ENCODE measurements at regions not wholly inside any gene's neighbourhood (a gene's known extent, or its start where the extent isn't known, plus 50 kb on each side); places are given as distances from the start of the nearest gene placed in this dataset.

DNA sequence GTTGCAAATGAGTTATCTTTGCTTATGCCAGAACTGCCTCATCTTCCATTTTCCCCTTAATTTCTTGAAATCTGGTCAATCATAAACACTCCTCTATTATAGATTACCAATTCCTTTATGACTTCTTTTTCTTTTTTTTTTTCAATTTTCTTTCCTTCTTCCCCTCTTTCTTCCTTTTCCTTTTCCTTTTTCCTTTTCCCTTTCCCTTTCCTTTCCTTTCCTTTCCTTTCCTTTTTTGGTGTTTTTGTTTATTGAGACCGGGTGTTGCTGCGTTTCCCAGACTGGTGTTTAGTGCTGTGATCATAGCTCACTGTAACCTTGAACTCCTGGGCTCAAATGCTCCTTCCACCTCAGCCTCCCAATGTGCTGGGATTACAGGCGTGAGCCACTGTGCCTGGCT, 151.4 kb upstream of the FOXP2 start:
- no peaks in the 10 kb centered on the region for H3K36me3 ChIP-seq
- H3K9me3 ChIP-seq, result no peaks in the 10 kb centered on the region
- TF ChIP-seq, protein P1, sequence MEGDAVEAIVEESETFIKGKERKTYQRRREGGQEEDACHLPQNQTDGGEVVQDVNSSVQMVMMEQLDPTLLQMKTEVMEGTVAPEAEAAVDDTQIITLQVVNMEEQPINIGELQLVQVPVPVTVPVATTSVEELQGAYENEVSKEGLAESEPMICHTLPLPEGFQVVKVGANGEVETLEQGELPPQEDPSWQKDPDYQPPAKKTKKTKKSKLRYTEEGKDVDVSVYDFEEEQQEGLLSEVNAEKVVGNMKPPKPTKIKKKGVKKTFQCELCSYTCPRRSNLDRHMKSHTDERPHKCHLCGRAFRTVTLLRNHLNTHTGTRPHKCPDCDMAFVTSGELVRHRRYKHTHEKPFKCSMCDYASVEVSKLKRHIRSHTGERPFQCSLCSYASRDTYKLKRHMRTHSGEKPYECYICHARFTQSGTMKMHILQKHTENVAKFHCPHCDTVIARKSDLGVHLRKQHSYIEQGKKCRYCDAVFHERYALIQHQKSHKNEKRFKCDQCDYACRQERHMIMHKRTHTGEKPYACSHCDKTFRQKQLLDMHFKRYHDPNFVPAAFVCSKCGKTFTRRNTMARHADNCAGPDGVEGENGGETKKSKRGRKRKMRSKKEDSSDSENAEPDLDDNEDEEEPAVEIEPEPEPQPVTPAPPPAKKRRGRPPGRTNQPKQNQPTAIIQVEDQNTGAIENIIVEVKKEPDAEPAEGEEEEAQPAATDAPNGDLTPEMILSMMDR (IDR thresholded peaks at IDR 0.05), result no peak
- H3K4me1 ChIP-seq (ENCODE audit: control insufficient read depth in 1 of 2, low read depth in 2 of 2), result peaks cover 0 to 2% of the 10 kb centered on the region in 2 donors
- ATAC-seq (ENCODE audit: insufficient number of reproducible peaks, low FRiP score, low read depth) (no peak), DNase-seq (ENCODE audit: low spot score) (no peak)
- H3K4me3 ChIP-seq, result no peak overlapping the region
- no peak overlapping the region for H3K27ac ChIP-seq
- no peaks in the 10 kb centered on the region for H3K27me3 ChIP-seq (replicated peaks; ENCODE audit: insufficient read depth)

DNA sequence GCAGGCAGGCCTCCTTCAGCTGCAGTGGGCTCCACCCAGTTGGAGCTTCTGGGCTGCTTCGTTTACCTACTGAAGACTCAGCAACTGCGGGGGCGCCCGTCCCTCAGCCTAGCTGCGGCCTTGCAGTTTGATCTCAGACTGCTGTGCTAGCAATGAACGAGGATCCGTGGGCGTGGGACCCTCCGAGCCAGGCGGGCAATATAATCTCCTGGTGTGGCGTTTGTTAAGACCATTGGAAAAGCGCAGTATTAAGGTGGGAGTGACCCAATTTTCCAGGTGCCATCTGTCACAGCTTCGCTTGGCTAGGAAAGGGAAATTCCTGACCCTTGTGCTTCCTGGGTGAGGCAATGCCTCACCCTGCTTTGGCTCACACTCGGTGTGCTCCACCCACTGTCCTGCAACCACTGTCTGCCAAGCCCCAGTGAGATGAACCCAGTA, 159.2 kb upstream of the FOXP2 start:
- Histone ChIP-seq H3K4me1 (ENCODE audit: control insufficient read depth in 1 of 2, low read depth in 2 of 2) (no peaks in the 10 kb centered on the region), H3K36me3 (no peaks in the 10 kb centered on the region), H3K9me3 (peaks cover 3% of the 10 kb centered on the region), H3K27me3 (replicated peaks; ENCODE audit: insufficient read depth) (no peaks in the 10 kb centered on the region), H3K27ac (no peak overlapping the region), H3K4me3 (no peak overlapping the region)
- DNase-seq (ENCODE audit: low spot score) (no peak), ATAC-seq (ENCODE audit: insufficient number of reproducible peaks, low FRiP score, low read depth) (no peak)
- TF ChIP-seq, protein P1 (IDR thresholded peaks at IDR 0.05), result no peak

DNA sequence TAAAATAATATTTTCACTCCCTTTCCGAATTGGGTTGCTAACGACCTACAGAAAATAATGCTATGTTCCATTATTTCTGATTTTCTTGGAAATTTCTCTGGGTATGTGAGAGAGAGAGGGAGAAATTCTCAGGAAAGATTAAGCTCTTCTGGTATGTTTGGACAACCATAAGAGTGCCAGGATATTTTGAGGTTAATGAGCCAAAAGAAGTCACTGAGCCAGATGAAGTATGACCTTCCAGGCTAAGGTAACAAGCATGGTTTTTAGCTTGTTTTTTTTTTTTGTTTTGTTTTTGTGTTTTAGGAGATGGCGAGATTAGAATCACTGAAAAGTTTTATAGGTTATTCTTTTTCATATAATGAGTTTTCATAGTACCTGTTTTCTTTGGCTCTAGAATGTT, 171.0 kb upstream of the FOXP2 start:
- Histone ChIP-seq H3K4me1 (ENCODE audit: control insufficient read depth in 1 of 2, low read depth in 2 of 2) (peaks cover 7 to 16% of the 10 kb centered on the region in 2 donors), H3K9me3 (no peaks in the 10 kb centered on the region)

DNA sequence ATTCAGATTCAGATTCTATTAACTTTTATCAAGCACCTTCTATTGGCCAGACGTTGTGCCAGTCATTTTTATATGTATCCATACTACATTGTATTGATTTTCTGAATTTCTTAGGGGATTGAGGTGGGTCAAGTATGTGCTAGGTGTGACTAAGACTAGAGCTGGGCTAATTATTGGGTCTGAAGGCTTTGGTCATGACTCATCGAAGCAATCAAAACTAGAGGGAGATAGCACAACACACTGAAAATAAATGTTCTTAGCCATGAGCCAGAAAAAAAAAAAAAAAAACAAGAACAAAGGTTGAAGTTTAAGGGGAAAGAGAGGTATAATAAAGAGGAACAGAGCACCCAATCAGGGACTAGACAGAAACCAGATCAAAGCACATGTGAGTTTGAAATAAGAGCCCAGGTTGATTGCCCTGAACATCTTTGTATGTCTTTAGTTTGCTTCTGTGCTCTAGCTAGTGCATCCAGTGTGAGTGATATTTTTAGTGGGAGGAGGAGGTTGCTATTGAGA, 171.6 kb upstream of the FOXP2 start:
- no peaks in the 10 kb centered on the region for H3K9me3 ChIP-seq
- H3K4me1 ChIP-seq (ENCODE audit: control insufficient read depth in 1 of 2, low read depth in 2 of 2), result peaks cover 7 to 16% of the 10 kb centered on the region in 2 donors
- DNase-seq (ENCODE audit: low spot score), result no peak
- TF ChIP-seq, protein P1 (IDR thresholded peaks at IDR 0.05), result no peak
- ATAC-seq (ENCODE audit: insufficient number of reproducible peaks, low FRiP score, low read depth), result no peak
- H3K27me3 ChIP-seq (replicated peaks; ENCODE audit: insufficient read depth), result no peaks in the 10 kb centered on the region
- H3K36me3 ChIP-seq, result no peaks in the 10 kb centered on the region
- H3K4me3 ChIP-seq, result no peak overlapping the region
- peak overlapping the region; percentile 4 to 24 for H3K27ac ChIP-seq

More for the DNA sequence above, 171.0 kb upstream of the FOXP2 start:
- no peak for ATAC-seq (ENCODE audit: insufficient number of reproducible peaks, low FRiP score, low read depth)
- TF ChIP-seq, protein P1 (IDR thresholded peaks at IDR 0.05), result no peak
- peak overlapping the region in 1 of 2 donors; percentile 4 for H3K27ac ChIP-seq
- H3K4me3 ChIP-seq, result no peak overlapping the region
- no peaks in the 10 kb centered on the region for H3K27me3 ChIP-seq (replicated peaks; ENCODE audit: insufficient read depth)
- no peaks in the 10 kb centered on the region for H3K36me3 ChIP-seq
- DNase-seq (ENCODE audit: low spot score), result no peak

DNA sequence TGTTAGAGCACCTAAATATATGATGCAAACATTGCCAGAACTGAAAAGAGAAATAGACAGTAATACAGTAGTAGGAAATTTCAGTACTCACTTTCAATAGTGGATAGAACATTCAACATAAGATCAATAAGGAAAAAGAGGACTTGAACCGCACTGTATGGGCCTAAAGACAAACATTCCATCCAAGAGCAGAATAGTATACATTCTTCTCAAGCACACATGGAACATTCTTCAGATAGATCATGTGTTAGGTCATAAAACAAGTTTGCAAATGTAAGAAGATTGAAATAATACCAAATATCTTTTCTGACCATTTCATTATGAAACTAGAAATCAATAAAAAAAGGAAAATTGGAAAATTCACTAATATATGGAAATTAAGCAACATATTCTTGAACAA, 185.4 kb upstream of the FOXP2 start:
- H3K9me3 ChIP-seq, result no peaks in the 10 kb centered on the region
- H3K27ac ChIP-seq, result no peak overlapping the region
- TF ChIP-seq, protein P1 (IDR thresholded peaks at IDR 0.05), result no peak
- H3K27me3 ChIP-seq (replicated peaks; ENCODE audit: insufficient read depth), result no peaks in the 10 kb centered on the region
- ATAC-seq (ENCODE audit: insufficient number of reproducible peaks, low FRiP score, low read depth) (no peak), DNase-seq (ENCODE audit: low spot score) (no peak)
- H3K36me3 ChIP-seq, result no peaks in the 10 kb centered on the region
- no peaks in the 10 kb centered on the region for H3K4me1 ChIP-seq (ENCODE audit: control insufficient read depth in 1 of 2, low read depth in 2 of 2)
- no peak overlapping the region for H3K4me3 ChIP-seq
